Subcutaneous abdominal adipose tissue (tissue), 5 donors: ENCODE measurements at regions not wholly inside any gene's neighbourhood (a gene's known extent, or its start where the extent isn't known, plus 50 kb on each side); places are given as distances from the start of the nearest gene placed in this dataset.

Experiments used
- H3K27ac ChIP-seq: one replicate; pipeline ENCODE4 v1.7.0; 2013; ENCODE audit warnings: low read depth, mild to moderate bottlenecking, inconsistent platforms, low read length, moderate library complexity
- H3K27me3 ChIP-seq, 5 donors: one replicate each; pipeline ENCODE4 v1.7.0; 2013; ENCODE audit warnings: low read length in 5 of 5, inconsistent platforms in 1 of 5; ENCODE audit not compliant: control insufficient read depth in 5 of 5, insufficient read depth in 4 of 5
- H3K36me3 ChIP-seq, 5 donors: one replicate each; pipeline ENCODE4 v1.7.0; 2013; ENCODE audit warnings: low read length in 5 of 5; ENCODE audit not compliant: control insufficient read depth in 5 of 5, insufficient read depth in 5 of 5
- H3K4me1 ChIP-seq, 5 donors: one replicate each; pipeline ENCODE4 v1.7.0; 2013; ENCODE audit warnings: low read length in 5 of 5, mild to moderate bottlenecking in 3 of 5, moderate library complexity in 1 of 5; ENCODE audit not compliant: control insufficient read depth in 5 of 5, insufficient read depth in 5 of 5
- H3K4me3 ChIP-seq, 5 donors: one replicate each; pipeline ENCODE4 v1.7.0; 2013; ENCODE audit warnings: low read length in 5 of 5, low read depth in 1 of 5
- H3K9ac ChIP-seq, 5 donors: one replicate each; pipeline ENCODE4 v1.7.0; 2013; ENCODE audit warnings: low read length in 5 of 5, mild to moderate bottlenecking in 4 of 5, moderate library complexity in 3 of 5
- H3K9me3 ChIP-seq, 5 donors: one replicate each; pipeline ENCODE4 v1.7.0; 2013; ENCODE audit warnings: low read length in 5 of 5; ENCODE audit not compliant: control insufficient read depth in 5 of 5
- donor health status: healthy.
- donor health status: healthy.
- donor health status: healthy.
- donor health status: healthy.
- donor health status: healthy.

- H3K27me3 ChIP-seq = no peaks in the 10 kb centered on the region
- no peak overlapping the region for H3K9ac ChIP-seq
- H3K4me3 ChIP-seq = no peak overlapping the region
- H3K9me3 ChIP-seq = no peaks in the 10 kb centered on the region
- H3K27ac ChIP-seq = no peak overlapping the region
- no peaks in the 10 kb centered on the region for H3K4me1 ChIP-seq
- no peaks in the 10 kb centered on the region for H3K36me3 ChIP-seq
These were observed 186.6 kb upstream of the CDH11 start for GRCh38 chr16:65308506-65308905.

- Histone ChIP-seq H3K9me3 (no peaks in the 10 kb centered on the region), H3K27me3 (no peaks in the 10 kb centered on the region), H3K36me3 (no peaks in the 10 kb centered on the region), H3K9ac (no peak overlapping the region), H3K4me1 (no peaks in the 10 kb centered on the region), H3K4me3 (no peak overlapping the region), H3K27ac (no peak overlapping the region)
These were observed 185.4 kb upstream of the CDH11 start for GRCh38 chr16:65307286-65307685.

GRCh38 chr16:65306722-65307121 lies 184.9 kb upstream of the CDH11 start:
- Histone ChIP-seq H3K4me3 (no peak overlapping the region), H3K9me3 (no peaks in the 10 kb centered on the region), H3K4me1 (no peaks in the 10 kb centered on the region), H3K36me3 (no peaks in the 10 kb centered on the region), H3K27me3 (no peaks in the 10 kb centered on the region), H3K9ac (no peak overlapping the region), H3K27ac (no peak overlapping the region)

DNA sequence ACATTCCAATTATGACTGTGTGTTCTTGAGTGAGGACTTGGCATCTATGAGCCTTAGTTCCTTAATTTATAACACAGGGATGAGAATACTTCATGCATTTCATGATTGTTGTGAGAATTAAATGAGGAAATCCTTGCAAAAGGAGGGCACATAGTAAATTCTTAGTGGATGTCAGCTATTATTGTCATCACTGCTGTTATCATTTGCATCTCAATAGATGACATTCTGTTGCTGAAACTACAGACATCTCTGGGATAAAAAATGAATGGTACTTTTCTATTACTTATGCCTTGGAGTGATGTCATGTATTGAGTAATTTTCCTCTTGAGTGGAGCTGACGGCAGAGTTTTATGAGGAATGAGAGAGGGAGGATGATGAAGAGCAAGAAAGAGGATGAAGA lies 184.4 kb upstream of the CDH11 start:
- H3K4me1 ChIP-seq = no peaks in the 10 kb centered on the region
- H3K4me3 ChIP-seq = no peak overlapping the region
- H3K27ac ChIP-seq = no peak overlapping the region
- no peaks in the 10 kb centered on the region for H3K9me3 ChIP-seq
- no peak overlapping the region for H3K9ac ChIP-seq
- H3K27me3 ChIP-seq = no peaks in the 10 kb centered on the region
- no peaks in the 10 kb centered on the region for H3K36me3 ChIP-seq

GRCh38 chr16:65305266-65305959 lies 183.6 kb upstream of the CDH11 start:
- Histone ChIP-seq H3K9ac (no peak overlapping the region), H3K36me3 (no peaks in the 10 kb centered on the region), H3K27me3 (no peaks in the 10 kb centered on the region), H3K9me3 (no peaks in the 10 kb centered on the region), H3K4me1 (no peaks in the 10 kb centered on the region), H3K4me3 (no peak overlapping the region), H3K27ac (no peak overlapping the region)

DNA sequence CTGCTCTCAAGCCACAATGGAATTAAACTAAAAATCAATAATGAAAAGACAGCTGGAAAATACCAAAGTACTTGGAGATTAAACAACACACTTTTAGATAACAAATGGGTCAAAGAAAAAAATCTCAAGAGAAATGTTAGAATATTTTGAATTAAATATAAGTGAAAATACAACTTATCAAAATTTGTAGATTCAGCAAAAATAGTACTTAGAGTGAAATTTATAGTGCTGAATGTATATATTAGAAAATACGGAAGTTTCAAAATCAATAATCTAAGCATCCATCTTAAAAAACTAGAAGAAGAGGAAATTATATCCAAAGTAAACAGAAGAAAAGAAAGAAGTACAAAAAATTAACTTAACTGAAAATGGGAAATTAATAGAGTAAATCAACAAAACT lies 179.2 kb upstream of the CDH11 start:
- Histone ChIP-seq H3K27ac (no peak overlapping the region), H3K4me3 (no peak overlapping the region), H3K36me3 (no peaks in the 10 kb centered on the region), H3K4me1 (no peaks in the 10 kb centered on the region), H3K27me3 (no peaks in the 10 kb centered on the region), H3K9me3 (no peaks in the 10 kb centered on the region), H3K9ac (no peak overlapping the region)

DNA sequence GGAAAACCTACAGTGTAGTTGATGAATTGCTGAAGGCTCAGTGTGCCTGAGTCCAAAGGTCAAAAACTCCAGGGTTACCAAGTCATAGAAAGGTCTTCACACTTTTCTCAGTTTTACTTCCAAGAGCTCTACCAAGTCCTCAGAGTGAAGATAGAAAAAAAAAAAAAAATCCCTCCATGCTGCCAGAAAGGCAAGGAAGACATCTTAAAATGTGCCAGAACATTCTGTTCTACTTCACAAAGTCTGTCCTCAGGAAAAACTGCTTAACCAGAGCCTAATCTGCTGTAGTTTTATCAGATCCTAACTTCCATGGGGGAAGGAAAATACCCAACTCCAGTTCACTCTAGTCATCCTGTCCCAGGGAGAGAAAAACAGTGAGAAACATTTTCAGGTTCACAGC lies 175.6 kb upstream of the CDH11 start:
- Histone ChIP-seq H3K4me1 (no peaks in the 10 kb centered on the region), H3K36me3 (no peaks in the 10 kb centered on the region), H3K27ac (no peak overlapping the region), H3K27me3 (no peaks in the 10 kb centered on the region), H3K9ac (no peak overlapping the region), H3K9me3 (no peaks in the 10 kb centered on the region), H3K4me3 (no peak overlapping the region)

DNA sequence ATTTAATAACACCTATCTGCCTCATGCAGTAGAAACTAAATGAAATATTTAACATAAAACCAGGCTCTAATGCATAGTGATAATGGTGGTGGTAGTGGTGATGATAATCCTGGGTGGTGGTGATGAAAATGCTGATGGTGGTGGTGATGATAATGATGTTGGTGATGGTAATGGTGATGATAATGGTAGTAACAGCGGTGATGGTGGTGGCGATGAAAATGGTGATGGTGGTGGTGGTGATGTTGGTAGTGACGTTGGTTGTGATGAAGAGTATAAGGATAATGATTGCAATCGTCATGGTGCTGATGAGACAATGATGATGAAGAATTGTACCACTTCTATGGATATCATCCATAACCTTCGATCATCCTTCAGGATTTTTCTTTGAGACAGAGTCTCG lies 173.7 kb upstream of the CDH11 start:
- Histone ChIP-seq H3K9me3 (no peaks in the 10 kb centered on the region), H3K27me3 (no peaks in the 10 kb centered on the region), H3K36me3 (no peaks in the 10 kb centered on the region), H3K4me1 (no peaks in the 10 kb centered on the region), H3K4me3 (no peak overlapping the region), H3K27ac (no peak overlapping the region), H3K9ac (no peak overlapping the region)

GRCh38 chr16:65294708-65295107 lies 172.8 kb upstream of the CDH11 start:
- Histone ChIP-seq H3K36me3 (no peaks in the 10 kb centered on the region), H3K9ac (no peak overlapping the region), H3K4me1 (no peaks in the 10 kb centered on the region), H3K4me3 (no peak overlapping the region), H3K9me3 (no peaks in the 10 kb centered on the region), H3K27me3 (no peaks in the 10 kb centered on the region), H3K27ac (no peak overlapping the region)

- Histone ChIP-seq H3K4me1 (no peaks in the 10 kb centered on the region), H3K9me3 (no peaks in the 10 kb centered on the region), H3K9ac (no peak overlapping the region), H3K27me3 (no peaks in the 10 kb centered on the region), H3K4me3 (no peak overlapping the region), H3K36me3 (no peaks in the 10 kb centered on the region), H3K27ac (no peak overlapping the region)
These were observed 172.3 kb upstream of the CDH11 start for GRCh38 chr16:65294165-65294564.

- Histone ChIP-seq H3K36me3 (no peaks in the 10 kb centered on the region), H3K9ac (no peak overlapping the region), H3K9me3 (no peaks in the 10 kb centered on the region), H3K4me1 (peaks cover 0 to 8% (median 5%) of the 10 kb centered on the region in 5 donors), H3K27ac (no peak overlapping the region), H3K4me3 (no peak overlapping the region), H3K27me3 (no peaks in the 10 kb centered on the region)
These were observed 167.2 kb upstream of the CDH11 start for GRCh38 chr16:65289022-65289421.
